ENCODE measurements at regions not wholly inside any gene's neighbourhood (a gene's known extent, or its start where the extent isn't known, plus 50 kb on each side); places are given as distances from the start of the nearest gene placed in this dataset.
A peak's percentile ranks its signal among the peaks of the same experiment; 100 is the strongest.

DNA sequence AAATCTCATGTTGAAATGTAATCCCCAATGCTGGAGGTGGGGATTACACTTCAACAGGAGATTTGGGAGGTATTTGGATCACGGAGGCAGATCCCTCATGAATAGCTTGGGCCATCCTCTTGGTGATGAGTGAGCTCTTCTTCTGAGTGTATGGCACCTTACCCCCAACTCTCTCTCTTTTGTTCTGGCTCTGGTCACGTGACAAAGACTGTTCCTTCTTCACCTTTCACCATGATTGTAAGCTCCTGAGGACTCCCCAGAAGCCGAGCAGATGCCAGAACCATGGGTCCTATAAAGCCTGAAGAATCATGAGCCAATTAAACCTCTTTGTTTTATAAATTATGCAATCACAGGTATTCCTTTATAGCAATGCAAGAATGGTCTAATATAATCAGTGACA is 684.2 kb downstream of the LIG4 start:
- in situ Hi-C loops (cut with HindIII; ENCODE audit: low pct_ligation_motif_present, low pct_unique_long_range_greater_than_20kb, low sequenced_read_pairs), result no loop called here
- no peak for DNase-seq

DNA sequence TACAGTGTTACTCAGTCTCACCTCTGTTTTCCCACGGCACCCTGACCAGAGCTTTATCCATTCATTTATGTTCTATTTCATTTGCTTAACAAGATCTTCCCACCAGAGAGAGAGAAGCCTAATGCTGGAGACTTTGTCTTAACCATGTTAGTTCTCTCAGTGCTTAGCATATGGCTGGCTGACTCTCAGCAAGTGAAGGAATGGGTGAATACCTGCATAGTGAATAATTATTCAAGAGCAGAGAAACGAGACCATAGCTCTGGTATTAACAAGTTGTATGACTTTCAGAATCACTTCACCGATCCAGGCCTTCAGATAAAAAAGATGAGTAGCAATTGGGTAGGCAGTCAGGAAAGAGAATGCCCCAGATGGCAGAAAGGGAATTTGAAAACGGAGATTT is 686.3 kb downstream of the LIG4 start:
- DNase-seq, result no peak
- in situ Hi-C loops (cut with HindIII; ENCODE audit: low pct_ligation_motif_present, low pct_unique_long_range_greater_than_20kb, low sequenced_read_pairs), result no loop called here

DNA sequence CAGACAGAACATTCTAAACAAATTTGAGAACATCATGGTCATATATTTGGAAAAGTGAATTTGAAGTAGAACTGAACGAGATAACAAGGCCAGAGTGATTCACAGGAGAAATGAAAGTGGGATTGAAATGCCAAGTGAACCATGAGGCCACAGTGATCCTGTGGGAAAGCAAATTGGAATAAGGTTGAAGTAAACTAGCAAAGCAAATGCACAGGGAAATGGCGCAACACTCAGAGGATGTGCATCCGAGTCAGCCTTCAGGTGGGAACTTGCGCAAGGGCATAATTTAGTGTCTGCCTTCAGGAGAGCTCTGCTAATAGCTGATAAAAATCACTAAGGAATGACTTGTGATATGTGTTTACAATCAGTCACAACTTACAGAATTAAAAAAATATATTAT is 696.6 kb downstream of the LIG4 start:
- in situ Hi-C loops (cut with HindIII; ENCODE audit: low pct_ligation_motif_present, low pct_unique_long_range_greater_than_20kb, low sequenced_read_pairs), result no loop called here
- no peak for DNase-seq

DNA sequence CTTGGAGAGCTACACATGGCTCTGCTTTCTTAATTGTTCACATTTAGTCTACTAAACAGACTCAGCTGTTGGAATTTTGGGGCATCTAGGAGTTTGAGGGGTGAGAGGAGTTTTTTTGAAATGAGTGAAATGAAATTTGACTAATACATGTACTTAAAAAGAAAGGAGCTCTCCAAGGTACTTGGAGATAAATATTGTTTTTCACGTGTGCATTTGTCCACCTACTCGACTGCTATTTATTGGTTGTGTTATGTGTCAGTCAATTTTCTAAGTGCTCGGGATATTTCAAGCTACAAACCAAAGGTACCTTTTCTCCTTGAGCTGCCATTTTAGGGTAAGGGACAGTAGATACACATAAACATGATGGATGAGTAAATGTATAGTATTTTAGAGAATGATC is 697.0 kb downstream of the LIG4 start:
- in situ Hi-C loops (cut with HindIII; ENCODE audit: low pct_ligation_motif_present, low pct_unique_long_range_greater_than_20kb, low sequenced_read_pairs), result no loop called here
- peak; percentile 15 for DNase-seq

DNA sequence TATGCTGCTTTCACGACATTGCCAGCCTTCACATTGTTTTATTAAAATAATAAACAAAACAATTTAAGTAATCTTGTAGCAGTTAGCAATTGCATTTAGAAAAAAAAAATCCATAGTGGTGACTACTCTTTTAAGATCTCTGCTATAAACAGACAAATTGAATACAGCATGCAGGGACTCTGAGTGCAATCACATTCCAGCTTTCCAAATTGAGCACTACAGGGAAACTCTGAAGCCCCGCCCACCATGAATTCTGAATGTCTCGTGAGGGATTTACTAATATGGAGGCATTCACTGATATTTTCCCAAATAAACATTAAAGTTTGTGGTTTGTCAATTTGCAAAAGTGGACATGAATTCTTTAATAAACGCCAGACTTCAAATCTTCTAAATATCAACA is 698.8 kb downstream of the LIG4 start:
- DNase-seq, result no peak
- in situ Hi-C loops (cut with HindIII; ENCODE audit: low pct_ligation_motif_present, low pct_unique_long_range_greater_than_20kb, low sequenced_read_pairs), result no loop called here

DNA sequence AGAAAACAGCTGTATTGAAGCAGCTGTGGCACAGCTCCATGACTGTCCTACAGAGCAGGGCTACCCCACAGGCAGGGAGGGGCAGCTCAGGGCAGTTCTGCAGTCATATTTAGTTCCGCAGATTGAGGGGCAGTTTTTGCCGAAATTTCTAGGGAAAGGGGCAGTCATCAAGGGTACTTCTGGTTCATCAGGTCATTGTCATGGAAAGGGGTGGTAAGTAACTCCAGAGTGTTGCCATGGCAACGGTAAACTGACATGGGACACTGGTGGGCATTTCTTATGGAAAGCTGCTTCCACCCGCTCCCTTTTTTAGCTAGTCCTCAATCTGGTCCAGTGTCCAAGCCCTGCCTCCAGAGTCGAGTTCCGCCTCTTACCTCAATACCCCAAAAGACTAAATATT is 702.8 kb downstream of the LIG4 start:
- DNase-seq, result no peak
- in situ Hi-C loops (cut with HindIII; ENCODE audit: low pct_ligation_motif_present, low pct_unique_long_range_greater_than_20kb, low sequenced_read_pairs), result no loop called here

DNA sequence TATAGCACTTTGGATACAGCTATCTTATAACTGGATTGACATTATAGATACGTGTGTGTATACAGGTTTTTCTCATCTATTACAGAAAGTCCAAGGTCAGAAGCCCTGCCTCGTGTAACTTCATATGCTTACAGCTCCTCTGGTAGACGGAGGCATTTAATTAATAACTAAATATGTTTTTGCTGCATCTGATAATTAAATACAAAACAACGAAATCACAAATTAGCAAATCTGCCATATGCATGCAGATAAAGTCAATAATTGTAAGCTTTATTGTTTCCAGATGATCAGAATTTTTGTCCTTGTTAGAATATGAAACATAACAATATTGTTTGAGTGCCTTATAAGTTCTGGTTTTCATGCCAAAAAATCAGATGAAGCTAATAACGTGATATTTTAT is 717.7 kb downstream of the LIG4 start:
- in situ Hi-C loops (cut with HindIII; ENCODE audit: low pct_ligation_motif_present, low pct_unique_long_range_greater_than_20kb, low sequenced_read_pairs), result no loop called here
- no peak for DNase-seq

DNA sequence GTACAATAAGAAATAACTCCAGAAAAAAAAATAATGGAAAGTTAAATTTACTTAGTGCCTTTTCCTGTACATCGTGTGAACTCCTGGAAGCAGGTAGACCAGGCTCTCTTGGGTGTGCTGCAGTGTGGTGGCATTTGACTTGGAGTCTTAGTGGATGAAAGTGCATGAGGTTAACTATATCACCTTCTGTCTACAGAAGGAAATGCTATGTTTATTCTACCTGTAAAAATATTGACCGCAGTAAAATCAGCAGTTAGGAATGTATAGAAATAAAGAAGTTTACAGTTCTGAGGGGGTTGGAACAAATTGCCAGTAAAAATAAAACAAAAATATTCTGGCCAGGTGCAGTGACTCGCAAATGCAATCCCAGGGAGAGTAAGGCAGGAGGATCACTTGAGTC is 722.1 kb downstream of the LIG4 start:
- in situ Hi-C loops (cut with HindIII; ENCODE audit: low pct_ligation_motif_present, low pct_unique_long_range_greater_than_20kb, low sequenced_read_pairs), result no loop called here
- DNase-seq, result no peak

DNA sequence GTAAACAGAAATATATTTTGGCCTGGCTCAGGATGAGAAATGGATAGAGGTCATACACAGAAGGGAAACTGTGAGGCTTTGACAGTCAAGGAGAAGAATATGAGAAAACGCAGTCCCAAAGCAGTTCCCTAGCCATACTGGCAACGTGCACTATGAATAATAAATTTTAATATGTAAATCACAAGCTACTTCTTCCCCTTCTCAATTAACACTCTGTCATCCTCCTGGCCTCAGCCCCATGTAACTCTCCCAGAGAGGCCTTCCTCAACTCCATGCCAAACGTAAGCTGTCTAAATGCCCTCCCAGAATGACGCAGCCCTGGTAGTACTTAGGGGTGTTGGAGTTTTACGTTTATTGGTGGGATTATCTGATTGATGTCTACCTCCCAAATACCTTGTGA is 732.6 kb downstream of the LIG4 start:
- no peak for DNase-seq

DNA sequence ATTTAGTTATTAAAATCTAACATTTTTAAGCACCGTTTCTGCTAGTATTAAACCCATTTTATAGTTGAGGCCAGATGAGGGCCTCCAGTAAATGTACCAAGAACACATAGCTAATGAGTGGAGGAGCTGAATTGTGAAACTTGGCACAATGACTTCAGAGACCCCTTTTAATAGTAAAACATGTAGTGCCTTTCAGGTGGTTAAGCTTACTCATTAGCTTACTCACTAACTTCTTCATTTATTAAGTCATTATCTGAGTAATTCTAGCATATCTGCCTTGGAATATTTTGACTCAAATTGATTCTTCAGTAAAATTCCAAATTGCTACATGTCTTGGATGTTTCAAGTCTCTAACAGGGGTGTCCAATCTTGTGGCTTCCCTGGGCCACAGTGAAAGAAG is 735.2 kb downstream of the LIG4 start:
- in situ Hi-C loops (cut with HindIII; ENCODE audit: low pct_ligation_motif_present, low pct_unique_long_range_greater_than_20kb, low sequenced_read_pairs), result no loop called here

More for the DNA sequence above, 732.6 kb downstream of the LIG4 start:
- in situ Hi-C loops (cut with HindIII; ENCODE audit: low pct_ligation_motif_present, low pct_unique_long_range_greater_than_20kb, low sequenced_read_pairs), result no loop called here

DNA sequence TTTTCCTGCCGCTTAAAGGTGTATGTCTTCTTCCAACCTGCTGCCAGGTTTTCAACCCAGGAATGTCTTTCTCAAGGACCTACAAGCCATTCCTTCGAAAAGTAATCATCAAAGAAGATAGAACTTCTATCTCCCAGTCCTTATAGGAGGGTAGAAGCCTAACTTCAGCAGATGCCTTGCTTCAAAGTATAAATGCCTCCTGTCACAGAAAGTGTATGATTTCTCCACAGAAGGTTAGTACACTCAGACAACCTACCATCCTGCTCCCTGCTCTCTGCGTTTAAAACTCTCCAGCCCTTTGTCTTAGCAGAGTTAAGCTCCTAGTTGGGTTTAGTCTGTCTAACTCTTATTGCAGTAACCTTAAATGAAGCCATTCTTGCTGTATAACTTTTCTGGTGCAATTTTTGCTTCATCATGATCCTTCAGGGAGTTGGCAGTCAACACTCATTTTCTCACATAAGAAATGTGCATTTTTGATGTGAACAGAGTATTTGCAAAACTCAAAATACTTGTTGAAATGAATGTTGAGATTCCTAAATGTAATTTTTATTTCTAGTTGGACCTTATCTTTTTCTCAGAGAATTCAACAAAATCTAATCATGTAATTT is 737.5 kb downstream of the LIG4 start:
- in situ Hi-C loops (cut with HindIII; ENCODE audit: low pct_ligation_motif_present, low pct_unique_long_range_greater_than_20kb, low sequenced_read_pairs), result no loop called here
- DNase-seq, result no peak

More for the DNA sequence above, 735.2 kb downstream of the LIG4 start:
- DNase-seq, result no peak

DNA sequence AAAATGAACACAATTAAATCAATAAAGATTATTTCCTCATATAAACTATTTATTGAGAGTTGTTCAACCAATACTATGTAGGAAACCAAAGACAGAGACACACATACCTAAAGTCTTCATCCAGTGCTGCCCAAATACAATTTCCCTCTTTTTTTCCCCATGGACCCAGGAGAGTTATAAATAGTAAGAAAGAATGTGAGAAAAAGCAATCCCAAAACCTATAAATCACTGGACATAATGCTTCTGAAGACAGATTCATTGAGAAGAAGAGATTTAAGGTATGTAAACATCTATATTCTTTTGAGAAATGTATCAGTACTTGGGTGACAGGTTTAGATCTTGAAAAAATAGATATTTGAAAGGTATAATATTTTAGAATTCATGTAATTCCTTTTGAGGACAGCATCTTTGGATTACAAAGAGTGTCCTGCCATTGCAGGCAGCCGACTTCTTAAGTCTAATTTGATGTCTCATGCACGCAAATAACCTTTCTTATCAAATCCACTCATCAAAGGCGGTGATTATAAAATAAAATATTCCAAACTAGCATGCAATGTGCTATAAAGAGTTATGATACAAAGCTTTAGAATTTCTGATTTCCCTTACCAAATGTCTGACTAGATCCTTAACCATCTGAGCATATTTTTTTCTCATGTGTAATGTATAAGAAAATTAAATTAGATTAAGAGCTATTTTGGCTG is 739.4 kb downstream of the LIG4 start:
- in situ Hi-C loops (cut with HindIII; ENCODE audit: low pct_ligation_motif_present, low pct_unique_long_range_greater_than_20kb, low sequenced_read_pairs), result no loop called here
- no peak for DNase-seq

DNA sequence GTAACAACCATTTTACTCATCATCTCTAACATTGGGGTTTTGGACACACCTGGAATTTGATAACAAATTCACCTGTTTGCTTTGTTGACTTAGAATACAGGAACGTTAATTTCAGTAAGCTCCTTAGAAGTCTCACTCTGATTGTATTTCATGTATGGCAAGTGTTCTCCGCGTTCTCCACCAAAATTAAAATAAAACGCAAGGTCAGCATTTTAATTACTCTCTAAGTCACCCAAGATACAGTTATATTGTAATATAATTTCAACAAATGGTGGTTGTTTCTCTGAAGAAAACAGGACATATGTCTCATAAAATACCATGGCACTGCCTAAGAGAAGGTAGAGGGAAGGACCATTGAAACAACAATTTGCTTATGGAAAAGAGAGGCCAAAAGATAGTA is 742.1 kb downstream of the LIG4 start:
- DNase-seq, result no peak
- in situ Hi-C loops (cut with HindIII; ENCODE audit: low pct_ligation_motif_present, low pct_unique_long_range_greater_than_20kb, low sequenced_read_pairs), result no loop called here

DNA sequence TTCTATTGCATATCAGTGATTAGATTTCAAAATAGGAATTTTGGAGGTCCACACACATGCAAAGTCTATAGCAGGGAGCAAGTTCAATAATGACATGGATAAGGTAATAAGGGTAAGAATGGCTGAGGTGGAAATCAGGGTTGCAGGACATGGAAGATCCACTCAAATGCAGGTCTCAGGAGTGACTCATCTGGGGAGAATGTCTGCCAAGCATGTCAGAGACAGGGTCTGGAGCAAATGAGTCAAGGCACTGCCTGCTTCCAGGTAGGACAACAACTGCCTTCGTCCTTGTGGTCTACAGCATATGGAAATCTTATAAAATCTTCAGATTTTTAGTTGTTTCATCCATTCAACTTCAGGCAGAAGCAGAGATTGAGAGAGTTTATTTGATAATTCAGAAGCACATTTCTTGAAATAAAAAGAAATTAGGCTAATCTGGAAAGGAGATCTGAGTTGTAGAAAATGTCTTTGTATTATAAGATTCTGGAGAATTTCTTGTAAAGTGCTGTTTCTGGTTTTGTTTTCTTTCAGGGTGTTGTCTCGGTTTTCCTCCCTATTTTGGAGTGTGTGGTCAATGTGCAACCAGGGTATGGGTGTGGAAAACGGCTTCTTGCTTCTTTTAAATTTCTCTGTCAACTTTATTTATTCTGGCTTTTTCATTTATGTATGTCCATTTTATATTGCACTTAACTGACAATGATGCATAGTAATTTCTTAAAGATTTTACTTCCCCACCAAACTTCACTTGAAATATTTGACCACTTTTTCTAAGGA is 748.8 kb downstream of the LIG4 start:
- in situ Hi-C loops (cut with HindIII; ENCODE audit: low pct_ligation_motif_present, low pct_unique_long_range_greater_than_20kb, low sequenced_read_pairs), result no loop called here
- peak; percentile 88 for DNase-seq

DNA sequence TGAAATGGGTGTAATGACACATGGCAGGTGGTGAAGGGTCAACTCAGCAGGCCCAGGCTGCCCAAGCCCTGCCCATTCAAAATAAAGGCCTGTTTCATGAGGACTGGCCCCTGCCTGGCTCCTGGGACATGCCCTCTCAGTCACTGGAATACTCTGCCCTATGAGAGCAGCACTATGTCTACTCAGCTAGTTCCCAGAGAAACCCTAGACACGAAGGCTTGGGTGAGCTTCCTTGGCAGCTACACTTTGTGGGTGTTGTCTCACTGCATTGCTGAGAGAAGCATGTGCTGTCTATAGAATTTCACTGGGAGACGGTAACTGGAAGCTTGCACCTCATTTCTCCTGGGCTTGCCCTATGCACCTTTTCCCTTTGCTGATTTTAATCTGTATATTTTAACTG is 752.8 kb downstream of the LIG4 start:
- in situ Hi-C loops (cut with HindIII; ENCODE audit: low pct_ligation_motif_present, low pct_unique_long_range_greater_than_20kb, low sequenced_read_pairs), result no loop called here
- DNase-seq, result no peak

DNA sequence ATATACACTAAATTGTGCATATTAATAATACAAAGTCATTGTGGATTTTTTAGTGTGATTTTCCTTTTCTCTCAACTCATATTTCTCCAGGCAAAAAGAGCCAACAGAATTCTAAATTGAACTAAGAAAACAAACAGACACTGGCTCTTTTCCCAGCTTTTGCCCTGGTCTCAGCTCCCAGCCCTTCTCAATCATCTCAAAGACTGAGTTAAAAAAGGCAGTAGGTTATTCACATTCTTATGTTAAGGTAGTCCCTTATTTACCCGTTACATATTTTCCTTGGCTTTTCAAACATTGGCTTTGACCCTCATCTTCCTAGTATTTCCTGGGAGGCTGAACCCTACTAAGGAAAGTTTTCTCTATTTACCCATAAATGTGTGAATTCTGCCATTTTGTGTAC is 753.6 kb downstream of the LIG4 start:
- in situ Hi-C loops (cut with HindIII; ENCODE audit: low pct_ligation_motif_present, low pct_unique_long_range_greater_than_20kb, low sequenced_read_pairs), result no loop called here
- DNase-seq, result no peak

DNA sequence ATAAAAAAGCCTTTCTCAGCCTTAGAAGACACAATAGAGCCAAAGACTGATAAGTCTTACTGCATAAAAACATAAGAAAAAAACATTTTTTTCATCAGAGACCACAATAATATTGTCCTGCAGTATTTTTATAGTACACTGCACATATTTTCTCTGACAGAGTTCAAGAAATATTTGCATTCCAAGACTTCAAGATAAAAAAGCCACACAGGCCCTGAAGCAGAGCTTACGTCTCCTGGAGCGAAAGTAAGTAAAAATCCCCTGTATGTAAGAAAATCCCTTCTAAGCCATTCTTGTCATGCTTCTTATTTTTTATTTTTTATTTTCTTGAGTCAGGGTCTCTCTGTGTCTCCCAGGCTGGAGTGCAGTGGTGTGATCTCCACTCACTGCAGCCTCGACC is 755.9 kb downstream of the LIG4 start:
- in situ Hi-C loops (cut with HindIII; ENCODE audit: low pct_ligation_motif_present, low pct_unique_long_range_greater_than_20kb, low sequenced_read_pairs), result no loop called here
- DNase-seq, result no peak

DNA sequence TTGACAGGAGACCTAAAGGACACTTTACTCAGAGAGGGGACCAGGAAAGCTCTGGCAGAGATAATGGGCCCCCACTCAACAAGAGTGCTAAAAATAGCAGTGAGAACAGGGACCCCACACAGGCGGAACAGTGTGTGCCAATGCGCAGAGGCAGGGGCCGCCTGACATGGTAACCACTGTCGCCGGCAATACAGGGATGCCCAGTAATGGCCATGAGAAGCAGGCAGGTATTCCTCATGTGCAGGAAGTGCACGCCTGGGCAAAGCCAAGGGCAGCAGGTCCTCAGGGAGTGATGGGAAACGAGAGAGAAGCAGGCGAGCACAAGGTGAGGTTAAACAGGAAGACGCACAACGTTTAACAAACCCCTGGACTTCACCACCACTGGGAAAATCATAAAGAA is 757.1 kb downstream of the LIG4 start:
- DNase-seq, result no peak

DNA sequence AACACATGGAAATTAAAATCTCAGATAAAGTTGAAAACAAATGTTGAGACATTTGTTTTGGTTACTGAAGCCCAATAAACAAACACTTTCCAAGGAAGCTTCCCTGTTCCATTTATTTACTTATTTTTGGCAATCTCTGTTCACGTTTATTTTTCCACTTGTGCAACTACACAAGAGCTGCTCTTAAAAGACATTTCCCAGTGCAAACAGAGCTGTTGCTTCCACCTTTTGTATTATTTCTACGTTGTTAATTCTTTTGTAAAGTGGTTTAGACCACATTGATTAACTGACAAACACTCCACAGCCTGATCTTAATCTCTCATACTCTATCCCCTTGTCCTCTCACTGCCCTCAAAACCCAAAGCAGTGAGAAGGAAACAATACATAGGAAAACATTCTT is 757.6 kb downstream of the LIG4 start:
- DNase-seq, result no peak
- in situ Hi-C loops (cut with HindIII; ENCODE audit: low pct_ligation_motif_present, low pct_unique_long_range_greater_than_20kb, low sequenced_read_pairs), result no loop called here

More for the DNA sequence above, 757.1 kb downstream of the LIG4 start:
- in situ Hi-C loops (cut with HindIII; ENCODE audit: low pct_ligation_motif_present, low pct_unique_long_range_greater_than_20kb, low sequenced_read_pairs), result no loop called here

DNA sequence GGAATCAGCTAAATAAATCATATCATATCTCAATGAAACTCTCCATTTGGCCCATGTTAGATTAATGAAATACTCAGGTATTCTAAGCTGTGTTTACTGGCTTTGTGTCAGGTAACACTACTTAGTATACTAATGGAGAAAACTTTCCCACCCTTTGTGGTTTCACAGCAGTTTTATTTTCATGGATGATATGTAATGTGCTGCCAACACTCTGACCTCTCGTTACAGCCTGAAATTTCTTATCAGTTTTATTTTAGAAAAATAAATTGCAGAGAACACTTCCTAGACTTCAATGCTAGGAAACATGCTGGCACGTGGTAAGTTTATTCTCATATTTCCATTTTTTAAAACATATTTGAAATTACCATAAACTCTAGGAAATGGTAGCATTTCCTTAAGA is 758.9 kb downstream of the LIG4 start:
- DNase-seq, result no peak
- in situ Hi-C loops (cut with HindIII; ENCODE audit: low pct_ligation_motif_present, low pct_unique_long_range_greater_than_20kb, low sequenced_read_pairs), result no loop called here

Measured in ACHN (cell line).